AG09319 (cell line): ENCODE measurements at regions not wholly inside any gene's neighbourhood (a gene's known extent, or its start where the extent isn't known, plus 50 kb on each side); places are given as distances from the start of the nearest gene placed in this dataset.

Experiments
- DNase-seq: peaks from one replicate; pipeline ENCODE4 v3.0.0-alpha.2; 2010; ENCODE audit warnings: low read depth; ENCODE audit errors: extremely low read depth
- CTCF ChIP-seq: IDR thresholded peaks from 2 replicates; pipeline ENCODE4 v1.5.1; 2011; ENCODE audit warnings: low read depth, mild to moderate bottlenecking, inconsistent platforms, low read length, moderate library complexity

- no peak; the same call in 1 of the 2 replicates for TF ChIP-seq CTCF
- DNase-seq: no peak
Observed at GRCh38 chr2:155310589-155310988, 612.1 kb downstream of the KCNJ3 start.

GRCh38 chr2:155309483-155309882 lies 611.0 kb downstream of the KCNJ3 start:
- TF ChIP-seq CTCF: no peak
- DNase-seq: no peak

GRCh38 chr2:155308367-155309009 lies 610.0 kb downstream of the KCNJ3 start:
- TF ChIP-seq CTCF: no peak

GRCh38 chr2:155301221-155301620 lies 602.7 kb downstream of the KCNJ3 start:
- DNase-seq: no peak

More at GRCh38 chr2:155308367-155309009, 610.0 kb downstream of the KCNJ3 start:
- DNase-seq: no peak

GRCh38 chr2:155298001-155298400 lies 599.5 kb downstream of the KCNJ3 start:
- no peak for TF ChIP-seq CTCF
- DNase-seq: no peak

More at GRCh38 chr2:155301221-155301620, 602.7 kb downstream of the KCNJ3 start:
- no peak for TF ChIP-seq CTCF

GRCh38 chr2:155294358-155294757 lies 595.9 kb downstream of the KCNJ3 start:
- no peak for TF ChIP-seq CTCF
- DNase-seq: no peak

GRCh38 chr2:155281907-155282306 lies 583.4 kb downstream of the KCNJ3 start:
- no peak for DNase-seq
- TF ChIP-seq CTCF: no peak
